H54 (cell line): ENCODE measurements at regions not wholly inside any gene's neighbourhood (a gene's known extent, or its start where the extent isn't known, plus 50 kb on each side); places are given as distances from the start of the nearest gene placed in this dataset.

ENCODE experiments used
- DNase-seq: peaks from one replicate; pipeline ENCODE4 v3.0.0; 2011; ENCODE audit warnings: low spot score, mixed read lengths; ENCODE audit not compliant: insufficient read length
- FAIRE-seq: peaks from 3 replicates; lab custom pipeline; 2011; peaks lifted over from hg19 to GRCh38; lab: Jason Lieb, UNC
- POLR2A ChIP-seq: IDR thresholded peaks from 2 replicates; pipeline ENCODE4 v1.6.1; 2011; ENCODE audit warnings: low read depth, mild to moderate bottlenecking, low read length

GRCh38 chr11:131118247-131118646, 202.0 kb upstream of the SNX19 start:
- no peak for FAIRE-seq
- DNase-seq = no peak
- no peak for TF ChIP-seq POLR2A

- no peak for FAIRE-seq
- no peak for TF ChIP-seq POLR2A
These were observed 205.4 kb upstream of the SNX19 start for GRCh38 chr11:131121426-131122333.

DNA sequence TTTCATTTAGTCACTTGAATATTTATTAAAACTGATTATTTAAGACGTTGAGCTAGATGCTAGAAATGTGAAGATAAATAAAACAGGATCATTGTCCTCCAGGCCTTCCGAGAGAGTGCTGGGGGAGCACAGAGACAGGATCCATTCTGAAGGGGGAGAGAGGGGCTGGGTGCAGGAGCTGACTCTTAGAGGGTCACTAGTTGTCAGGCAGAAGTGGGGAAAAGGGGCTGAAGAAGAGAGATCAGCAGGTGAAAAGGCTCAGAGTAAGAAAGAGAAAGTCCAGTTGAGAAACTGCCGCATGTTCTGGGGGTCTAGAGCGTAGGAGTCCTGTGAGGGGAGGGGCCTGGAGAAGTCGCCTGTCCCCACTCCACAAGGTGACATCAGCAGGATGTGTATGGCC, 206.2 kb upstream of the SNX19 start:
- no peak for TF ChIP-seq POLR2A
- FAIRE-seq = no peak
- no peak for DNase-seq

More at GRCh38 chr11:131121426-131122333, 205.4 kb upstream of the SNX19 start:
- DNase-seq = no peak

DNA sequence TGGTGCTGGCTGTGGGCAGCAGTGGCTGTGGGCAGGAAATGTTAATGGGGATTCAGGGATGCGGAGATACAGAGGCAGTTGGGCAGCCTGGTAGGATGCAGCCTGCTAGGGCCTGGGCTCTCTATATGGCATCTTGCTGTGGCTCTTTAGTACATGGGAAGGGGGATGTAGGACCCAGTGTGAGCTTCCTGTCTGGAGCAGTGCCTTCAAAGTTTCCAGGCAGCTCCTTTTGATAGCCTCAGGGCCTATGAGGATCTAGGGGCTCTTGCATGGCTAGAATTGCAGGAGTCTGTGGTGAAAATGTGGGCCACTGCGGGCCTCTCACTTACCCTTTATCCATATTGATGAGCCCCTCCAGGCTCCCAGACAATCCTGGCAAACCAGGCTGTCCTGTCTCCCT, 213.2 kb upstream of the SNX19 start:
- FAIRE-seq = no peak
- TF ChIP-seq POLR2A = no peak

DNA sequence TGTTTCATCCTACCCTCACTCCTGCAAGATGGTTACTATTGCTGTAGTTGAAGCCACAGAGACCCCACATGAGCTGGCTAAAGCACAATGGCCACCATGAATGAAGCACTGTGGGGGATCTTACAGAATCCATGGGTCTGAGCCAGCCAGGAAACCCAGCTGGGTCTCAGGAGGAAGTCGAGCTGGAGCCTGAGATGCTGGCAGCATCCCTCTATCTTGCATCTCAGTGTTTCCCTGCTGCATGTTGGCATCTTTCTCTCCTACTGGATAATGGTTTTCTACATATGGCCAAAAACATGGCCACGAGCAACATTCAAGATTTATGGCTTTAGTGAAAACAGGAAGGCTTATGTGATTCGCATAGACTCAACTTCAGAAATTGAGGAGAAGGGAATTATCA, 219.3 kb upstream of the SNX19 start:
- no peak for TF ChIP-seq POLR2A
- no peak for DNase-seq
- no peak for FAIRE-seq

More for the DNA sequence above, 213.2 kb upstream of the SNX19 start:
- no peak for DNase-seq

- DNase-seq (no peak), FAIRE-seq (no peak)
- TF ChIP-seq POLR2A = no peak
These were observed 220.2 kb upstream of the SNX19 start for GRCh38 chr11:131136486-131136885.

GRCh38 chr11:131137046-131137445, 220.8 kb upstream of the SNX19 start:
- TF ChIP-seq POLR2A = no peak

DNA sequence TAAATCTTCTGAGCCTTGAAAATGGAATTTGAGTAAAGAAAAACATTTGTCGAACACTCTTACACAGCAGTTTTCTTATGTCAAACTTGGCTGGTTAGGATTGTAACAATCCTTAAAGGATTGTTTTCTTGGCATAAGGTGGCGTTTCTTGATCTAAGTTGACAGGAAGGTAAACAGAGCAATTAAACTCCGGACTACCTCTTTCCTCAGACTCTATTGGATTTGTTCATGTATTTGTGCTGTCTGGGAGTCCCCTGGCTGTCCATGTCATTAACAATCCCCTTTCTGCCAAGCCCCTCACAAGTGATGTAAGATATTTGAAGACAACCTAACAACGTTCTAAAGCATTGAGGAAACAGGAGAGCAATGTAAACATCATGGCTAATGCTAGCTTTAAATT, 222.5 kb upstream of the SNX19 start:
- TF ChIP-seq POLR2A = no peak
- DNase-seq (no peak), FAIRE-seq (no peak)

More at GRCh38 chr11:131137046-131137445, 220.8 kb upstream of the SNX19 start:
- FAIRE-seq (no peak), DNase-seq (no peak)

DNA sequence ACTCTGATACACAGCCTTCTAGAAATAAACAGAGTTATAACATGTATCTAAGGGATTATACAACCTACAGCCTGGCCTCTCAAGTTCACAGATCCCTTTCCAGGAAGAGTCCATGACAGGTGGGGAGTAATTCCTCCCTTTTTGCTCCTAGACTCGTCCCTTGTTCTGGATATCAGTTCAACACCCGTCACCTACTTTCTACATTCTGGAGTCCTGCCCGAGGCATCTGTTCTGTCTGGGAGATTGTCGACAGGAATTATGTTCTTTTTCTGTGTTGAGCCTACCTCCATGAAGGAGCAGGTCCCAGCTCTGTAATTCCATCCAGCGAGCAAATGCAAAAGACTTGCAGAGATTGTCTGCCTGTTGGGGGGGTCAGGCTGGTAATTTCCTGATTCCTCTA, 224.6 kb upstream of the NTM start:
- DNase-seq (no peak), FAIRE-seq (no peak)
- TF ChIP-seq POLR2A = no peak

DNA sequence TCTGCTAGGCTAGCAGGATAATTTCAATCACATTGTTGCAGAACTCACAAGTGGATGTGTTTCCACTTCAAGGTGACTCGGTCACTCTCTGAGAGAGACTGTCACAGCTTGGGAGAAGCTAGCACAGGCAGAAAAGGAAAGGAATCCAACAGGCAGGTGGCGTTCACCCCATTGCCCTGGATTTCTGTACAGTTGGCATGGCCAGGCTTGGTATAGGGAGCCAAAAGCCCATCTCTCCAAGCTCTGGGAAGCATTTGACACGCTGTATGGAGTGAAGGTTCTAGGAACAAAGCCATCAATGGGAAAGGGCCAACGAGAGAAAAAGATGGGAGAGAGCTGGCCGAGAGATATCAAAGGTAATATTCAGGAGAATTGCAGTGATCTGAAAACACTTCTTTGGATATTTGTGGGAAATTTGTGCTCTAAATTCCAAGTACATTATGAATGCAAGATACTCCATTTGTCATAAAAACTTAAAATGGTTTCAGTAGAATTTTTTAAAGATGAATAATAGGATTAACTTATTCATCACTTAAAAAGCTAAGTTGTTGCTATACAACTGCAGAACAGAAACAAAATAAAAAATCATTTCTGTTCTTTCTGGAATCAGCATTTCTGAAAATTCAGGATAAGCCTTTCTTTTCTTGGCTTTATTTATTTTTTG, 223.5 kb upstream of the NTM start:
- FAIRE-seq (no peak), DNase-seq (no peak)
- TF ChIP-seq POLR2A = no peak

DNA sequence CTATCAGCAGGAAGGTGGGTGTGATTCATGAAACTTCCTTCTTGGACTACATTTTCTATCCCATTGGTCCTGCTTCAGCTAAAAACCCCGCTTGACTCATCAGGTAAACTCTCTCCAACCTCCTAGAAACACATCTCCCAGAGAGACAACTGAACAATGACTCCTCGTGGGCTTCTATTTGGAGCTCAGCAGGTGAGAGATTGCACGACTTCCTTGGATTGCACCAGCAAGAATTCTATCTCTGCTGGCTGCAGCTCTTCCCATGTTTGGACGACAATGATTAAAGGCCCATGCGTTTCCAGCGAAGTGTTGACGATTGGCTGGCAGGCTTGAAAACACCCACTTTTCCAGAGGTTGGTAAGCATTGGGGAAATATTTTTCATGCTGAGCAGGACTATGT, 216.1 kb upstream of the NTM start:
- DNase-seq (no peak), FAIRE-seq (no peak)
- no peak for TF ChIP-seq POLR2A

DNA sequence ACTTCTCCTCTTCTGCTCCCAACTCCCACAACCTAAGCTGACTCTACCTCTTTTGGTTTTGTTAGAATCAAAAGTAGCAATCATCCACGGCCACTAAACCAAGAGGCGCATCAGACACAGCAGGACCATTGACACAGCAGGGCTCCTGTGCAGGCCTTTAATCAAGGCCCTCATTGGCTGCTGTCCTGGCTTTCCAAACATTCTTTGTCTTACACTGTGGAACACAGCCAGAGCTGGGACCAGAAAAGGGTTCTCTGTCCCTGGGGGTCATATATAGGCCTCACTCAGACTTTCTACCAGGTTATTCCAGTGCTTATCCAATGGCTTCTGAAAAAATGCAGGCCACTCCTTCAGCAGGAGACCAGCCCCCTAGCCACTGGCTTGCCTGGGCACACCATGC, 212.7 kb upstream of the NTM start:
- no peak for TF ChIP-seq POLR2A
- DNase-seq (no peak), FAIRE-seq (no peak)

DNA sequence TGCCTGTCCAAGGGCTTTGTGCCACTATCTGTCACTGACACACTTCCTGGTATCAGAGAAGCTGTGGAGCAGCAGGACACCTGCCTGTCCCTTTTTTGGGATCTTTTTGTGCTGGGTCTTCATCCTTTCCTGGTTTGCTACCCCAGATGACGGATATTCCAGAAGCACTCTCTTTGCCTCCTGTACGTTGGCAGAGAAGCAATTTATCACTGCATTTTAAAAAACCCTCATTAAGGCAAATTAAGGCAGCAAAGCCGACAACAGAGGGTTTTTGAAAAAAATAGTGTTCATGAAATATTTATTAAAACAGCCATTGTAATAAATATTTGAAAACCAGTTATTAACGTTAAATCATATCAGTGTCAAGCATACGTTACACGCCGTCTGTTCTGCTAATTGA, 209.6 kb upstream of the NTM start:
- FAIRE-seq (no peak), DNase-seq (no peak)
- TF ChIP-seq POLR2A = no peak

- FAIRE-seq (no peak), DNase-seq (no peak)
- TF ChIP-seq POLR2A = no peak
These were observed 206.8 kb upstream of the NTM start for GRCh38 chr11:131163613-131164012.
